Keratinocyte (primary cell): ENCODE measurements at regions not wholly inside any gene's neighbourhood (a gene's known extent, or its start where the extent isn't known, plus 50 kb on each side); places are given as distances from the start of the nearest gene placed in this dataset.

Source experiments
- EZH2 ChIP-seq: IDR thresholded peaks from one replicate; pipeline ENCODE4 v1.6.1; 2012; ENCODE audit warnings: inconsistent platforms, mild to moderate bottlenecking, low read length, moderate library complexity
- TF ChIP-seq, protein P1 (sequence below), 3 experiments: IDR thresholded peaks in 1 of 3; conservative IDR thresholded peaks in 1 of 3; optimal IDR thresholded peaks in 1 of 3; 2 replicates in 2 of 3; 3 replicates in 1 of 3; pipeline versions ENCODE3 to v1.5.1; 2011; ENCODE audit warnings: low read length in 3 of 3, mild to moderate bottlenecking in 3 of 3, moderate library complexity in 2 of 3, control low read depth in 1 of 3, inconsistent platforms in 1 of 3; ENCODE audit not compliant: insufficient read depth in 2 of 3; ENCODE audit errors: extremely low read depth in 1 of 3

DNA sequence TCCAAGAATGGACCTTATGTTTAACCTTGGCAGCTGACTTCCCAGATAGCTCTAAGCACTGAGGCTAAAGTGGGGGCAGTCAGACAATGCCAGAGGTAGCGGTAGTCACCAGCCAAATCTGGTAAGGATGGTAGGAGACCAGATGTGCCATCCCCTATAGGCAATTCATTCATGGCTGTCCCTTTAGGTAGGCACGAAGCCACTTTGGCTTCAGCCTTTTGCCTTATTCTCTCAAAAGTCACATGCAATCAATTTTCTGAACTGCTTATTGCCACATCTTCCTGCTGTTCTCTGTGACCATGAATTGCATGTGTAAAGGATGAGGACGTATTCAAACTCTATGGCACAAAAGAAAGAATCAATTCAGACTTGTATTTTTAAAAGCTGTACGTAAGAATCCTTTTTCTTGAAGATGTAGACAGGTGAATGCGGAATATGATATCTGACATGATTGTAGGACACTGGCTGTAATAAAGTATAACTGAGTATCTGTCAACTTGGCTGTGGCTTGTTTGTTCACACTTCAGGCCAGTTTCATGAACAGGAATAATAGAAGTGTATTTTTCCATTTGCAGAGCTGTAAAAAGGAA is 611.7 kb downstream of the NR2F1-AS1 start:
- TF ChIP-seq, protein P1, sequence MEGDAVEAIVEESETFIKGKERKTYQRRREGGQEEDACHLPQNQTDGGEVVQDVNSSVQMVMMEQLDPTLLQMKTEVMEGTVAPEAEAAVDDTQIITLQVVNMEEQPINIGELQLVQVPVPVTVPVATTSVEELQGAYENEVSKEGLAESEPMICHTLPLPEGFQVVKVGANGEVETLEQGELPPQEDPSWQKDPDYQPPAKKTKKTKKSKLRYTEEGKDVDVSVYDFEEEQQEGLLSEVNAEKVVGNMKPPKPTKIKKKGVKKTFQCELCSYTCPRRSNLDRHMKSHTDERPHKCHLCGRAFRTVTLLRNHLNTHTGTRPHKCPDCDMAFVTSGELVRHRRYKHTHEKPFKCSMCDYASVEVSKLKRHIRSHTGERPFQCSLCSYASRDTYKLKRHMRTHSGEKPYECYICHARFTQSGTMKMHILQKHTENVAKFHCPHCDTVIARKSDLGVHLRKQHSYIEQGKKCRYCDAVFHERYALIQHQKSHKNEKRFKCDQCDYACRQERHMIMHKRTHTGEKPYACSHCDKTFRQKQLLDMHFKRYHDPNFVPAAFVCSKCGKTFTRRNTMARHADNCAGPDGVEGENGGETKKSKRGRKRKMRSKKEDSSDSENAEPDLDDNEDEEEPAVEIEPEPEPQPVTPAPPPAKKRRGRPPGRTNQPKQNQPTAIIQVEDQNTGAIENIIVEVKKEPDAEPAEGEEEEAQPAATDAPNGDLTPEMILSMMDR (optimal IDR thresholded peaks at IDR 0.05 in 1 of 3, IDR thresholded peaks at IDR 0.05 in 1 of 3, conservative IDR thresholded peaks at IDR 0.05 in 1 of 3; ENCODE audit: extremely low read depth in 1 of 3, insufficient read depth in 2 of 3, low read length in 3 of 3), result no peak
- no peak for TF ChIP-seq EZH2
